GM12878 (cell line): ENCODE measurements at regions not wholly inside any gene's neighbourhood (a gene's known extent, or its start where the extent isn't known, plus 50 kb on each side); places are given as distances from the start of the nearest gene placed in this dataset.

Experiments used
- ATAC-seq: fragments of 200-7000 bp; cut with Tn5 transposase; 3 replicates; pipeline ENCODE4 v1.9.1; 2020; ENCODE audit warnings: mild to moderate bottlenecking, moderate library complexity
- BruUV-seq: library from RNA; stranded (reverse); fragments of 400-500 nt; replicated peaks from 2 replicates; lab custom pipeline; 2021; lab: Mats Ljungman, UMichigan
- CTCF ChIA-PET: fragments of 300-600 bp; sonication (Branson Sonifier 250); formaldehyde crosslinking; extraction: SDS; loops from one replicate; lab custom pipeline; 2021; ENCODE audit warnings: inconsistent platforms; lab: Yijun Ruan, JAX
- POLR2A ChIA-PET: fragments of 350-600 bp; formaldehyde crosslinking; extraction: SDS; loops from one replicate; lab custom pipeline; 2021; ENCODE audit warnings: inconsistent platforms; lab: Charles Lee
- RAD21 ChIA-PET: fragments of 300-600 bp; sonication (Branson Sonifier 250); formaldehyde crosslinking; loops from one replicate; lab custom pipeline; 2023; ENCODE audit warnings: antibody characterized with exemption; ENCODE audit not compliant: unreplicated experiment; lab: Charles Lee
- SMC1A ChIA-PET: fragments of 300-600 bp; sonication (Branson Sonifier 250); formaldehyde crosslinking; loops from one replicate; lab custom pipeline; 2023; ENCODE audit not compliant: unreplicated experiment, uncharacterized antibody; lab: Charles Lee
- DNase-seq: peaks from one replicate; pipeline ENCODE4 v3.0.0-alpha.2; 2011; ENCODE audit warnings: low read depth, low spot score
- FAIRE-seq: peaks from 3 replicates; lab custom pipeline; 2011; peaks lifted over from hg19 to GRCh38; lab: Jason Lieb, UNC
- H2AFZ ChIP-seq: 2 replicates; pipeline ENCODE4 v1.6.0; 2011; ENCODE audit warnings: low read depth, low read length, control low read depth; ENCODE audit not compliant: control insufficient read depth
- H3K27ac ChIP-seq: 2 replicates; pipeline ENCODE4 v1.5.1; 2011; ENCODE audit warnings: control low read depth; ENCODE audit not compliant: control insufficient read depth, insufficient read depth
- H3K27me3 ChIP-seq, 2 experiments: replicated peaks in 1 of 2; 2 replicates each; pipeline versions ENCODE4 v1.6.0 to v1.6.1; 2011; ENCODE audit warnings: low read length in 1 of 2; ENCODE audit not compliant: control insufficient read depth in 2 of 2, insufficient read depth in 2 of 2
- H3K36me3 ChIP-seq, 2 experiments: 2 replicates each; pipeline ENCODE4 v1.5.1; 2011; ENCODE audit warnings: low read length in 1 of 2; ENCODE audit not compliant: control insufficient read depth in 2 of 2, insufficient read depth in 2 of 2
- H3K4me1 ChIP-seq: 2 replicates; pipeline ENCODE4 v1.6.1; 2011; ENCODE audit warnings: mild to moderate bottlenecking, low read length, moderate library complexity, mixed read lengths; ENCODE audit not compliant: control insufficient read depth, insufficient read depth
- H3K4me2 ChIP-seq: 2 replicates; pipeline ENCODE4 v1.6.0; 2011; ENCODE audit warnings: control low read depth; ENCODE audit not compliant: control insufficient read depth, insufficient read depth
- H3K4me3 ChIP-seq: fragments of 200-600 bp; sonication (generic); 2 replicates; pipeline ENCODE4 v1.5.1; 2016
- H3K79me2 ChIP-seq: 2 replicates; pipeline ENCODE4 v1.6.0; 2011; ENCODE audit warnings: low read length; ENCODE audit not compliant: control insufficient read depth, insufficient read depth
- H3K9ac ChIP-seq: 2 replicates; pipeline ENCODE4 v1.8.0; 2011; ENCODE audit warnings: low read length, control low read depth, mixed read lengths; ENCODE audit not compliant: control insufficient read depth, insufficient read depth
- H3K9me3 ChIP-seq: replicated peaks from 3 replicates; pipeline ENCODE4 v1.5.1; 2011; ENCODE audit warnings: mild to moderate bottlenecking, low read length; ENCODE audit not compliant: control insufficient read depth, insufficient read depth
- H4K20me1 ChIP-seq: 2 replicates; pipeline ENCODE4 v1.6.0; 2011; ENCODE audit not compliant: control insufficient read depth, insufficient read depth
- CREB1 ChIP-seq: IDR thresholded peaks from 2 replicates; pipeline ENCODE4 v1.6.1; 2012; ENCODE audit warnings: low read depth, mild to moderate bottlenecking, inconsistent platforms
- E2F8 ChIP-seq: fragments of 450-650 bp; IDR thresholded peaks from 2 replicates; pipeline ENCODE4 v1.6.1; 2018; ENCODE audit warnings: mild to moderate bottlenecking, low read depth, moderate library complexity; ENCODE audit not compliant: partially characterized antibody
- JUNB ChIP-seq: IDR thresholded peaks from 2 replicates; pipeline ENCODE4 v1.6.1; 2016; ENCODE audit warnings: antibody characterized with exemption, mild to moderate bottlenecking
- MAX ChIP-seq: IDR thresholded peaks from 2 replicates; pipeline ENCODE4 v1.6.1; 2012; ENCODE audit warnings: low read depth, low read length, improper control_type of control experiment
- MLLT1 ChIP-seq: fragments of 450-650 bp; IDR thresholded peaks from 2 replicates; pipeline ENCODE4 v1.6.1; 2016; ENCODE audit warnings: mild to moderate bottlenecking
- PAX5 ChIP-seq: IDR thresholded peaks from 2 replicates; pipeline ENCODE4 v1.6.1; 2011; ENCODE audit warnings: low read depth, low read length, borderline replicate concordance
- RAD21 ChIP-seq: IDR thresholded peaks from 2 replicates; pipeline ENCODE4 v1.6.1; 2011; ENCODE audit warnings: mild to moderate bottlenecking, low read depth, low read length, moderate library complexity; ENCODE audit not compliant: insufficient read depth
- RAD51 ChIP-seq: fragments of 450-650 bp; IDR thresholded peaks from 2 replicates; pipeline ENCODE4 v1.6.1; 2016; ENCODE audit warnings: moderate library complexity, mild to moderate bottlenecking, inconsistent platforms
- SPI1 ChIP-seq: IDR thresholded peaks from 2 replicates; pipeline ENCODE4 v1.6.1; 2011; ENCODE audit warnings: low read depth, mild to moderate bottlenecking, low read length, moderate library complexity, borderline replicate concordance; ENCODE audit not compliant: insufficient read depth
- in situ Hi-C: fragments of 300-500 bp; cut with MboI; formaldehyde crosslinking; loops from 9 replicates; pipeline ENCODE4 v1.14.3; 2018; ENCODE audit warnings: mixed read lengths
- intact Hi-C: fragments of 100-400 bp; cut with micrococcal nuclease; formaldehyde crosslinking; loops from one replicate; pipeline ENCODE4 v1.14.2; 2022; ENCODE audit not compliant: unreplicated experiment

- intact Hi-C loops: no loop called here
- Histone ChIP-seq H3K9me3 (no peaks in the 10 kb centered on the region), H4K20me1 (no peaks in the 10 kb centered on the region), H3K4me2 (no peak overlapping the region), H3K27me3 (no peaks in the 10 kb centered on the region), H3K4me3 (no peak overlapping the region), H3K36me3 (no peaks in the 10 kb centered on the region), H2AFZ (no peak overlapping the region), H3K79me2 (no peaks in the 10 kb centered on the region), H3K9ac (no peak overlapping the region), H3K27ac (no peak overlapping the region), H3K4me1 (no peaks in the 10 kb centered on the region)
- no TSS peak for BruUV-seq
- POLR2A ChIA-PET: no interaction called here
- CTCF ChIA-PET: interaction anchor here (1.1 kb wide), 1 partner anchor 18 kb away, joined by 4 read pairs; no protein-coding TSS in a partner anchor
- SMC1A ChIA-PET: interaction anchor here (1.0 to 2.8 kb wide), 3 partner anchors 9 to 18 kb away, joined by 3 to 13 read pairs (median 4); no protein-coding TSS in a partner anchor
- RAD21 ChIA-PET: no interaction called here
- DNase-seq (no peak), ATAC-seq (no peak), FAIRE-seq (no peak)
- in situ Hi-C loops: no loop called here
- no peak for TF ChIP-seq RAD21
- no peak for TF ChIP-seq SPI1
- TF ChIP-seq PAX5: no peak
- no peak for TF ChIP-seq CREB1
- no peak for TF ChIP-seq MLLT1
- TF ChIP-seq RAD51: no peak
- no peak for TF ChIP-seq JUNB
- TF ChIP-seq E2F8: no peak
- no peak for TF ChIP-seq MAX
Measured at GRCh38 chr17:70235252-70235651, 65.9 kb downstream of the KCNJ2 start.
